SK-N-SH (cell line): ENCODE measurements at regions not wholly inside any gene's neighbourhood (a gene's known extent, or its start where the extent isn't known, plus 50 kb on each side); places are given as distances from the start of the nearest gene placed in this dataset.

Experiments used
- CTCF ChIP-seq: fragments of 200-600 bp; sonication (generic); IDR thresholded peaks from 2 replicates; pipeline ENCODE4 v1.6.1; 2017; ENCODE audit warnings: antibody characterized with exemption, mild to moderate bottlenecking, moderate library complexity
- EP300 ChIP-seq, 2 experiments: IDR thresholded peaks; 2 replicates each; pipeline versions ENCODE4 v1.4.0 to v1.6.1; 2012; ENCODE audit warnings: borderline replicate concordance in 1 of 2, low read depth in 1 of 2, low read length in 1 of 2
- IRF3 ChIP-seq: fragments of 150-350 bp; IDR thresholded peaks from 2 replicates; pipeline ENCODE4 v1.6.1; 2016; ENCODE audit warnings: mild to moderate bottlenecking, low read depth, low read length
- JUND ChIP-seq: IDR thresholded peaks from 2 replicates; pipeline ENCODE4 v1.4.0; 2012
- MAX ChIP-seq: IDR thresholded peaks from 2 replicates; pipeline ENCODE4 v1.4.0; 2012; ENCODE audit warnings: low read depth
- MXI1 ChIP-seq: IDR thresholded peaks from 2 replicates; pipeline ENCODE4 v1.6.1; 2012; ENCODE audit warnings: mild to moderate bottlenecking, low read depth, low read length, improper control_type of control experiment
- NFIC ChIP-seq: IDR thresholded peaks from 2 replicates; pipeline ENCODE4 v1.4.0; 2012; ENCODE audit warnings: borderline replicate concordance
- PBX3 ChIP-seq: IDR thresholded peaks from 2 replicates; pipeline ENCODE4; 2012
- POLR2AphosphoS5 ChIP-seq: IDR thresholded peaks from 2 replicates; pipeline ENCODE4 v1.6.1; 2012; ENCODE audit warnings: low read depth, low read length
- RAD21 ChIP-seq: IDR thresholded peaks from 2 replicates; pipeline ENCODE4 v1.6.1; 2012; ENCODE audit warnings: mild to moderate bottlenecking, low read length
- REST ChIP-seq: IDR thresholded peaks from 2 replicates; pipeline ENCODE4 v1.6.1; 2012; ENCODE audit warnings: mild to moderate bottlenecking, low read depth, low read length, moderate library complexity
- TAF1 ChIP-seq: IDR thresholded peaks from 2 replicates; pipeline ENCODE4 v1.6.1; 2012; ENCODE audit warnings: low read depth, mild to moderate bottlenecking, low read length, moderate library complexity, borderline replicate concordance
- USF2 ChIP-seq: fragments of 150-350 bp; IDR thresholded peaks from 2 replicates; pipeline ENCODE4 v1.6.1; 2017; ENCODE audit warnings: antibody characterized with exemption, low read length, low read depth, borderline replicate concordance

- TF ChIP-seq MXI1 (no peak), RAD21 (no peak), CTCF (no peak), NFIC (no peak), PBX3 (no peak), USF2 (no peak), REST (no peak), MAX (no peak), JUND (no peak), EP300 (IDR thresholded peaks at IDR 0.05; ENCODE audit: borderline replicate concordance in 1 of 2, low read depth in 1 of 2, low read length in 1 of 2) (no peak), TAF1 (no peak), IRF3 (no peak), POLR2AphosphoS5 (no peak)
Observed at GRCh38 chr1:229025576-229025975, 245.3 kb upstream of the RAB4A start.
